ACHN (cell line): ENCODE measurements at regions not wholly inside any gene's neighbourhood (a gene's known extent, or its start where the extent isn't known, plus 50 kb on each side); places are given as distances from the start of the nearest gene placed in this dataset.
"Not testable (repeated sequence)": the region's sequence is repeated elsewhere in the genome, so short reads cannot be mapped to it uniquely, and the experiment has no call there.

Experiments used
- DNase-seq: peaks from one replicate; pipeline ENCODE4 v3.0.0-alpha.2; 2015
- in situ Hi-C: cut with HindIII; loops from 2 replicates; pipeline ENCODE4 v1.10.0; 2017; ENCODE audit warnings: low sequenced_read_pairs, low pct_ligation_motif_present, low pct_unique_long_range_greater_than_20kb

- in situ Hi-C loops: no loop called here
- DNase-seq: no peak
Observed at GRCh38 chr9:87039809-87040392, 92.6 kb upstream of the GAS1 start.

- in situ Hi-C loops: no loop called here
- no peak for DNase-seq
Observed at GRCh38 chr9:87040410-87041009, 93.2 kb upstream of the GAS1 start.

DNA sequence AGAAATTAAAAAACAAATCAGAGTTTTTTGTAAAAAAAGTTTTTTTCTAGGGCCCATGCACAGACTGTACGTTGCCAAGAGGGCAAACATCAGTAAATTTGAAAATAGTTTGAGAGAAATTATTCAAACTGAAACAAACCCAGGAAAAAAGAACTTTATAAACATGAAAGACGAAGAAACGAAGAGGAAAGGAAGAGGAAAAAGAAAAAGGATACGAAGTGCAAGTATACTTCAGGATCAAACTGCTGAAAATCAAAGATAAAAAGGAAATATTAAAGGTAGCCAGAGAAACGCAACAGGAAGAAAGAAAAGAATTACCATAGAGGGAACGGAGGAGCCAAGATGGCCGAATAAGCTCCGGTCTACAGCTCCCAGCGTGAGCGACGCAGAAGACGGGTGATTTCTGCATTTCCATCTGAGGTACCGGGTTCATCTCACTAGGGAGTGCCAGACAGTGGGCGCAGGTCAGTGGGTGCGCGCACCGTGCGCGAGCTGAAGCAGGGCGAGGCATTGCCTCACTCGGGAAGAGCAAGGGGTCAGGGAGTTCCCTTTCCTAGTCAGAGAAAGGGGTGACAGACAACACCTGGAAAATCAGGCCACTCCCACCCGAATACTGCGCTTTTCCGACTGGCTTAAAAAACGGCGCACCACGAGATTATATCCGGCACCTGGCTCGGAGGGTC, 94.4 kb upstream of the GAS1 start:
- DNase-seq: peak; percentile 32
- in situ Hi-C loops: not testable (repeated sequence)

GRCh38 chr9:87049929-87050608, 102.8 kb upstream of the GAS1 start:
- DNase-seq, in situ Hi-C loops: not testable (repeated sequence)

DNA sequence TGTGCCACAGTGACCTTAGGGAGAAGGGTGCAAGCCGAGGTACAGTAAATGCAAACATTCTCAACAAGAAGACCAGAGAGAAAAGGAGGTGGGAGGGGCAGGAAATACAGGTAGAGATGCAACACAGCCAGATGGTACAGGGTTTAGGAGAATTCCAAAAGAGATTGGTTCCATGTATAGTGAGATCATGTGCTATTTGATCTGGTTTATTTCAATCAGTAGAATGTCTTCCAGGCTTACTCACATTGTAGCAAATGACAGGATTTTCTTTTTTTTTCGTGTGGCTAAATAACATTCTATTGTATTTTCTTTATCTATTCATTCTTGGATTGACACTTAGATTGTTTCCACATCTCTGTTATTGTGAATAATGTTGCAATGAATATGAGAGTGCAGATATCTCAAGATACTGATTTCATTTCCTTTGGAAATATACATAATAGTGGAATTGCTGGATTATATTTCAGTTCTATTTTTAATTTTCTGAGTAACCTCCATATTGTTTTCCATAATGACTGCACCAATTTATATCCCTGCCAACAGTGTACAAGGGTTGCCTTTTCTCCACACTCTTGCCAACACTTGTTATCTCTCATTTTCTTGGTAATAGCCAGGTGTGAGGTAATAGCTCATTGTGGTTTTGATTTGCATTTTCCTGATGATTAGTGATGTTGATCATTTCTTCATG, 107.8 kb upstream of the GAS1 start:
- no peak for DNase-seq
- in situ Hi-C loops: no loop called here

DNA sequence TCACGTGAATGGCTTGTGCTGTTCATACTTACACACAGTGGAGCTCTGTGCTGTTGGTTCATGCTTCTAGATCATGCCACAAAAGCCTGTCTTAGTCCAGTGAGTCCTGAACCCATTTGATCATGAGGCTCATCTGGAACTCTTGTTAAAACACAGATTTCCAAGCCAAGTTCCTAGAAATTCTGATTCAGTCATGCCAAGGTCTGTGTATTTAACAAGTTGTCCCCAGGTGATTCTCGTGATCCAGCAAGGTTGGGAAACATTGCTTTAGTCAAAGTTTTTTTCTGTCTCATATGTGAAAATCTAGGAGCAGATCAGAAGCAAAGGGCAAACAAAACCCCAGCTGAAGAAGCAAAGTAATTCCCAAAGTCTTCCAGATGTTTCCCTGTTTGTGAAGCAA, 112.5 kb upstream of the GAS1 start:
- in situ Hi-C loops: no loop called here
- no peak for DNase-seq

GRCh38 chr9:87062746-87063145, 115.4 kb upstream of the GAS1 start:
- in situ Hi-C loops: no loop called here
- no peak for DNase-seq

- DNase-seq: no peak
- in situ Hi-C loops: no loop called here
Observed at GRCh38 chr9:87063246-87063645, 115.9 kb upstream of the GAS1 start.

DNA sequence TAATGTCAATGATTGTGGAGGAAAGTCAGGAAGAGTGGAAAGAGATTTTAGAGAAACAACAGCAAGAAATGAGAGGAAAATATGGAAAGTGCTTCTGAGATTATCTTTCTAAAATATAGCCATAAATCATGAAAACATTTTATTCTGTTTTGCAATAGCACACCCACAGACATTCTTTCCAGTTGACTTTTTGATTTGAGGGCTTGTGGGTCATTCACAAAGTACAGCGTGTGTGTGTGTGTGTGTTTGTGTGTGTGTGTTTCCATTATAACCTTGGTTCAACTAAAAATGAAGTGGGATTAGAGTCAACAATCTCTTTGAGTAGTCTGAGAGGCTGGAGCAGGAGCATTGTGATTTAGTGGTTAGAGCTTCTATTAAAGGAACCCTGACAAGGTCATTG, 116.6 kb upstream of the GAS1 start:
- in situ Hi-C loops: no loop called here
- no peak for DNase-seq

DNA sequence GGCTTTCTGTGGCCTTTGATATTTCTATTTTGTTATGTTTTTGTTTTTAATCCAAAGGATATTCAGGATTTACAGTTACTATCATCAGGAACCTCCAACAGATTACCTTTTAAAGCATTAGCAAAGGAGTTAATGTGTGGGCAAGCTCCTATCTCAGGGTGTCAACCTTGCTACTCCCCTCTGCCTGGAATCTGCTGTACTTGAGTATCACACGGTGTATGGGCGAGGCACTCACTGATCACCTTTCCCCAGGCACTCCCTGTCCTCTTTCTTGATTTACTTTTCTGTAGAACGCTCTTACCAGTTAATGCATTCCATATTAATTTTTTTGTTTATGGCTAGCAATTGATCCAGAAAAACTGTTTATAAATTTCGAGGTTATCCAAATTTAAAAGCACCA, 117.0 kb upstream of the GAS1 start:
- in situ Hi-C loops: no loop called here
- no peak for DNase-seq

- in situ Hi-C loops: no loop called here
- no peak for DNase-seq
Observed at GRCh38 chr9:87065981-87066380, 118.7 kb upstream of the GAS1 start.

- in situ Hi-C loops: no loop called here
- no peak for DNase-seq
Observed at GRCh38 chr9:87067426-87067825, 120.1 kb upstream of the GAS1 start.

DNA sequence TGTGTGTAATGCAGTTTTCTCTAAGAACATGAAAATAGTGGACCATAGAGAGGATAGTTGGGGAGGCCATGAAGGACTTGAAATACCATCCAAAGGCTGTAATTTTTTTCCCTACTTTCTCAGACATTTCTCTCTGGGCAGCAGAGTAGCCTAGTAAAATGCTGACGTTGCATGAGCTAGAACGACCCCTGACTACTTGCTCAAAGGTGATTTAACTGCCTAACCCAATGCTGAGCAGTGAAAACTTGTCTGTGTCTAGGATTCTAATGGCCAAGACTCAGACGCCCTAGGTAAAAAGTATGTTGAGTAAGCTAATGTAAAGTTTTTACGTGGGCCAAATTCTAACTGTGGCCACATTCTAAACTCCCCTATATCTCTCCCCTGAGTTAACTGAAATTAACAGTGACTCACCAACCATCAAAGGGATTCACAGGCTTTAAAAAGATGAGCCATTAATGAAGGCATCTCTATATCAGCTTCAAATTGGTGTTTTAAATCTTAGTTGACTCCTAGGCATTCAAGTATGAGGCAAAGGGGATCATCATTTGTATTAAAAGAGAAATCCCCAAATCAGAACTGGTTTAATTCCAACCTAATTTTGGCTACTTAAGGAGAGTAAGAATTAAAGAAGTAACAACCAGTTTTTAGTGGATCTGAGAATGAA, 121.0 kb upstream of the GAS1 start:
- DNase-seq: no peak
- in situ Hi-C loops: no loop called here

- DNase-seq: no peak
- in situ Hi-C loops: no loop called here
Observed at GRCh38 chr9:87069690-87070089, 122.4 kb upstream of the GAS1 start.

- in situ Hi-C loops: no loop called here
- DNase-seq: no peak
Observed at GRCh38 chr9:87070336-87070735, 123.0 kb upstream of the GAS1 start.

DNA sequence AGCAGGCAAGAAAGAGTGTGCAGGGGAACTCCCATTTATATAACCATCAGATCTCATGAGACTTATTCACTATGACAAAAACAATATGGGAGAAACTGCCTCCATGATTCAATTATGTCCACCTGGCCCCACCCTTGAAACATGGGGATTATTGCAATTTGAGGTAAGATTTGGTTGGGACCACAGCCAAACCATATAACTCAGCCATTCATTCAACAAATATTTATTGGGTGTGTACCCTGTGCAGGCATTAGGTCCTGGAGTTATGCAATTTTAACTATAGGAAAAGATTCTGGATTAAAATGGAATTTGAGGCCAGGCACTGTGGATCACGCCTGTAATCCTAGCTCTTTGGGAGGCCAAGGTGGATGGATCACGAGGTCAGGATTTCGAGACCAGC, 124.2 kb upstream of the GAS1 start:
- in situ Hi-C loops: no loop called here
- no peak for DNase-seq

DNA sequence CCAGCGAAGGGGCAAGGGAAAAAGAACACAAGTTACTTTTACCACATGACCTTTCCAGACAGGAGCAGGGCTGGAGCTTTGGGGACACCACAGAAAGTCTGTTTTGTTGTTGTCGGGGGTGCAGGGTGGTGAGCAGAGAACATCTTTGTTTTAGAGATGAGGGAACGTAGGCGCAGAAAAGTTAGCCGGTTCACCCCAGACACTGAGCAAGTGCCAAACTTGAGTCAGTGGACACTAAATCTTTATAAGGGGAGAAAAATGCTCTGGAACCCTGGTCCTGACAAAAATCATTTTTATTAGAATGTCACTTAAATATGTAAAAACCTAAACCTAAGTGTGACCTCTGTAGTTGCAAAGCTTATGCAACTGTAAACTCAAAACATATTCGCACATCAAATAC, 126.4 kb upstream of the GAS1 start:
- in situ Hi-C loops: no loop called here

DNA sequence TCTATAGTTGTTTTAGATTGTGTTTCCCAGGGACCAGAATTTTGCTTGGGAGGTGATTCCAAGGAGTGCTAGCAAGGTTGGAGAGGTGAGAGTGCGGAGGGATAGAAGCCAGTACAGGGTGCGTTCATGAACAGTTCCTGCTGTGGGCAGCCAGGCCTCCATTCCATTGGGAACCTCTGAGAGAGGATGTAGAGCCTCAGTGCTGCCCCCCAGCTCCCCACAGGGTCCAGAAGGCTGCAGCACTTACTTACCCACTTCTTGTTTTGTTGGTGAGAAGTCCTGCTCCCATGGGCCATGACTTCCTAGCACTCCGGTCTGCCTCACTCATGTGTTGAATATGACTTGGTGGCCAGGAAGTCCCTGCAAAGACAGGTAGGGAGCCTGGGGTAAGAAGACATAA, 128.2 kb upstream of the GAS1 start:
- DNase-seq: no peak
- in situ Hi-C loops: no loop called here

More for the DNA sequence above, 126.4 kb upstream of the GAS1 start:
- no peak for DNase-seq

- in situ Hi-C loops: no loop called here
- DNase-seq: no peak
Observed at GRCh38 chr9:87076825-87077224, 129.5 kb upstream of the GAS1 start.
